NCI-H2081 treated with DMSO at 0.1 percent for 48 hours (cell line): ENCODE measurements at regions not wholly inside any gene's neighbourhood (a gene's known extent, or its start where the extent isn't known, plus 50 kb on each side); places are given as distances from the start of the nearest gene placed in this dataset.
"Not testable (repeated sequence)": the region's sequence is repeated elsewhere in the genome, so short reads cannot be mapped to it uniquely, and the experiment has no call there.

Experiments used
- DNase-seq: peaks from one replicate; lab custom pipeline; 2025; lab: John Stamatoyannopoulos, UW

DNA sequence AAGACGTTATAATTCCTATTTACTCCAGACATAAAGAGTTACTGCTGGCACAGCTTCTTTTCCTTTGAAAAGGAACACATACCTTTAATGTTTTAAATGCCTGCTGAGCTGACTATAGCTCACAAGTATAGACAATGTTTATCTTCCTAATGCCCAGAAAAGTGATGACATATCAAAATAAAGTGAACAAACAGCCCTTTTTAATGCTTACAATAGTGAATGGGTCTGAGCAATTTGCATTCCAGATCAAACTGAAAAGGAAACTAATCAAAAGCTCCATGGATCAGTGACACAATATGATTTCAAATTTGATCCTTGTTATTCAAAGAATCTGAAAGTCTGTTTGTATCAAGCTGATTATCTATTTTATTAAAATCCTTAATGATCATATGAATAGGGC is 233.6 kb upstream of the SEMA3E start:
- peak; percentile 10 for DNase-seq

DNA sequence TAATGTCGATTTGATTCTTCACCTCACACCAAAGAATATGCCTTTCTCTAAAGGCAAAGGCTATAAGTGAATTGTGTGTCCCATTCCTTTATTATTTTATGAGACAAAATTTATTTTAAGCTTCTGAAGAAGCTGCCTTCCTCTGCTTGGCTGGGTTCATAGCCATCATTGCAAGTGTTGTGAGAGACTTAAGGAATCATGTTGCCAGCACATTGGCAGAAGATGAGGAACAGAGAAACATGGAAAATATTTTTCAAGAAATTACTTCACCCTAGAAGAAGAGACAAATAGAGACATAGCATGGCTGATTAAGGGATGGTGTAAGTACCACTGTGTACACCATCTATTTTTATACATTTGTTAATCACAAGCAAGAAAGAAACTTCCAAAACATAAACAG is 230.1 kb upstream of the SEMA3E start:
- DNase-seq: no peak

DNA sequence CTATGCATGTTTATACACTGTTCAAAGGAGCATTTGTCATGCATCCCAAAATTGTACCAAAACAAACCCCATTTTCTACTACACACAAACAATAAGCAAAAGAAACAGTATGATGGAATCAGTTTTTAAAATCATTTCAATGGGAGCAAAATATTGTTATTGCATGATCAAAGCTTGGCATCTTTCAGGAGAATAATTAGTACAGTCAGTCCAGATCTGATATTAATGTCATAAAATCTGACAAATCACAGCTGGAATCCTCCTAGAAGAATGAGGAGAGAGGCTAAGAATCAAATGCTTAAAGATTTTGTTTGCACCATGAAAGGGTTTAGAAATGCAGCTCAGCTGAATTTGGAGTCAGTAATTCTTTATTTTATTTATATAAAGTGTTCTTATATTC is 229.7 kb upstream of the SEMA3E start:
- DNase-seq: no peak

- DNase-seq: no peak
Measured at GRCh38 chr7:83876593-83876992, 227.7 kb upstream of the SEMA3E start.

GRCh38 chr7:83873459-83873858 is 224.5 kb upstream of the SEMA3E start:
- no peak for DNase-seq

DNA sequence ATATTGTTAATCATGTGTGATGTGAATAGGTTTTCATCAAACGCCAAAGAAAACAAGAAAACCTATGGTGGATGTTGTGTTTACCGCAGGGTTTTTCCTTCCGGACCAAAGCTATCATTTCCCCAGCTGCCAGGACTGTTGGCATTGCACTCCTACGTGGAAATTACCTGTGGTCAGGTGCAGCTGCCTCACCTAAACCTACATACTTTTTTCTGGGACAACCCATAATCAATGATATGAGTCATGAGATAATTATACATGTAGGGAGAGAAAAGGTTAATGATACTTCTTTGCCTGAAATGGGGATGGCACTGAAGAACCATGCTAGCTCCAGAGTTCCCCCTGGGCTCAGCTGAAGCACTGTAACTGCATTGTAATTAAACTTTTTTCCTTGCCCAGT is 223.6 kb upstream of the SEMA3E start:
- DNase-seq: peak; percentile 43

GRCh38 chr7:83870515-83870914 is 221.6 kb upstream of the SEMA3E start:
- DNase-seq: no peak

GRCh38 chr7:83866582-83866981 is 217.6 kb upstream of the SEMA3E start:
- no peak for DNase-seq

DNA sequence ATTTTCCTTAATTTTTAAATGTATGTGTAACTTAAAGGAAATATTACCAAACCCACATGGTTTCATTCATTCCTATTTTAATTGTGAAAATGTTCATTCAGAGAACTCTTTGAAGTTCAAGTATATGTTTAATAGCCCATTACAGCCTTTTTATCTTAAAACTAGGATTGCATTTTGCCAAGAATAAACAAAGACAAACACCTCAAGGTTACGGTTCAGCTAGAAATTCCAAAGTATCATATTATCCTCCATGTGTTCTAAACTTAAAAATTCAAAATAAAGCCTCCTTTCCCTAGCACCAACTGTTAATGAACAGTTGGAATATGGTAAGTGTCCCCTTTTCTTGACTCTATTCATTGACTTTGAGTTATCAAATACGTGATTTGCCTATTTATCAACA is 215.6 kb upstream of the SEMA3E start:
- no peak for DNase-seq

DNA sequence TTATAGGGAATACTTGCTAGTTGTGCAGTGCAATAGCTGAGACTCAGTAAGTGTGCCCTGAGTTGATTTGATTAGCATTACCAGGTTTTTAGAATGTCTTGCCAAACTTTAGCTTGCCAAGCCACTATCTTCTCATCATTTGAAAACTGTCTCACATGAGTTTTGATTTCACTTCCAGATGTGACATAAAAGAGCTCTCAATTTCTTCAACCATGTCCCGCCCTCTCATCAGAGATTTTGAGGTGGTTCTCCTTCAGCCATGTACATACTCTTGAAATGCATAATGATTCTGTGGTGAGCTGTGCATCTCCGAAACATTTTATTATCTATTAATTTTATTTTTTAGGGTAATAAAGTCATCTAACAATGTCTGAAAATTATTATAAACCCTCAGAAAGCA is 215.0 kb upstream of the SEMA3E start:
- DNase-seq: no peak

- no peak for DNase-seq
Measured at GRCh38 chr7:83861876-83862275, 212.9 kb upstream of the SEMA3E start.

DNA sequence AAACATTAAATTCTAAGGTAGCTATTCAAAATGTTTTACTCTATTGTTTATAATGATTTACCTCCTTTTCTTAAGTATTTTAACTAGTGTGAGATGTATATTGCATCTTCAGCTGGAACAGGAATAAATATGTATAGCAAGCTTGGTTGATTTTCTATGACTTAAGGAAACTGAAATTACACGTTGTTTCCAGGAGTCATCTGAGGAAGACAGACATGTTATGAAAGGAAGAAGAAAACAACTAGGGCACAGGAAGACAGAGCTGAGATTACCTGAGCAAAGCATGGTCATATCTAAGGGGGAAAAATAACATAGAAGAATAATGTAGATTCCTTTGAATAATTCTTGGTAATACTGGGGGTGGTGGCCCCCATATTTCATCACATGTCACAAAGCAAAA is 210.9 kb upstream of the SEMA3E start:
- DNase-seq: no peak

- DNase-seq: no peak
Measured at GRCh38 chr7:83857691-83858090, 208.8 kb upstream of the SEMA3E start.

DNA sequence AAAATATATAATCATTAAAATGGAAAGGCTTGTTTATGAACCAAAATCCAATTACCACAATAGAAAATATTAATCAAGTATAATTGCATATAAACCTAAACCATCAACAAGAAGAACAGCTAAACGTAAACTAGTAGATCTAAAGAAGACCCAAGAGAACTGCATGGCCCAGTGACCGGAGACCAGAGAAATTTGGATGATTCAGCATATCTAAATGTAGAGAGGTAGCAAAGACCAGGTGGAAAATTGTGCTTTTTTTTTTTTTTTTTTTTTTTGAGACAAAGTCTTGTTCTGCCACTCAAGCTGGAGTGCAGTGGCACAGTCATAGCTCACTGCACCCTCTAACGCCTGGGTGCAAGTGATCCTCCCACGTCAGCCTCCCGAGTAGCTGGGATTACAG is 207.2 kb upstream of the SEMA3E start:
- no peak for DNase-seq

DNA sequence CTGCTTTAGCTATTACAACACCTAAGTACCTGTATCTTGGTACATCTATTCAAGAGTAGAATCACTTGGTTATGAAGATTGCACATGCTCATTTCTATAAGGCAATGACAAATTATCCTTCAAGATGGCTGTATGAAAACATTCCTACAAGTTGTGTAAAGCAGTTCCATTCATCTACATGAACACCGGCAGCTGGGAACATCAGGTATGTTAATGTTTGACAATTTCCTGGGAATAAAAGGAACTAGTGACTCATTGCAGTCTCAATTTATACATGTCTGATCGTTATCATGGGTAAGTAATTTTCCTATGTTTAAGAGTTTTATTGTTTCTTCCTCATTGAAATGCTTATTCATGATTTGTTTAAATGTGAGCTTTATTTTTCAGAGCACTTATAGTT is 203.2 kb upstream of the SEMA3E start:
- DNase-seq: no peak

DNA sequence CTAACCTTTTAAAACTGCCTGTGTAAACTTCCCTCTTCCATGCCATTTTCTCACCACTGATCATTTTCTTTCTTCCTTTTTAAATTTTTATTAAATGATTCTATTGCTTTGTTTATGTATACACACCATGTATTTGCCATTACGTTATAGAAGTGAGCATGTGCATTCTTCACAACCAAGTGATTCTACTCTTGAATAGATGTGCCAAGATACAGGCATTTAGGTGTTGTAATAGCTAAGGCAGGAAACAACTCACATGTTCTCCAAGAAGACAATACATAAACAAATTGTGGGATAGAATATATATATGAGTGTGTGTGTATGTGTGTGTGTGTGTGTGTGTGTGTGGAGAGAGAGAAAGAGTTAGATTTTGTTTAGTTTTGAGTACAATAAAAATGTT is 202.6 kb upstream of the SEMA3E start:
- no peak for DNase-seq

- DNase-seq: no peak
Measured at GRCh38 chr7:83850941-83851340, 202.0 kb upstream of the SEMA3E start.

- no peak for DNase-seq
Measured at GRCh38 chr7:83850125-83850524, 201.2 kb upstream of the SEMA3E start.

DNA sequence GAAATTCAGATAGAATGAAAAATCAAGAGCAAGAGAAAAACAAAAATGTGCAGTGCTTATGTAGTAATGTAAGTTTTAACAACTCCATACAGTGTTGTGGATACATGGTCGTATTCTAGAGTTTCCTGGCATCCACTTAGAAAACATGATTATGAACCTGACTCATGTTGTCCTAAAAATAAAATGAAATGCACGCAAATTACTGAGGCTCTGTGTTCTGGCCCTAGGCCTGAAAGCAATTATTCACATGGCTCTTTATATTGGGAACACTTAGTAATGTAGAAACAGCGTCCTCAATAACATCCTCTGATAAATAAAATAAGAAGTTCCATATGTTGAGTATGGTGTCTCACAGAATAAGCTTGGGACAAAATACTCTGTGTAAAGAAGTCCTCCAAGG is 200.2 kb upstream of the SEMA3E start:
- DNase-seq: no peak

DNA sequence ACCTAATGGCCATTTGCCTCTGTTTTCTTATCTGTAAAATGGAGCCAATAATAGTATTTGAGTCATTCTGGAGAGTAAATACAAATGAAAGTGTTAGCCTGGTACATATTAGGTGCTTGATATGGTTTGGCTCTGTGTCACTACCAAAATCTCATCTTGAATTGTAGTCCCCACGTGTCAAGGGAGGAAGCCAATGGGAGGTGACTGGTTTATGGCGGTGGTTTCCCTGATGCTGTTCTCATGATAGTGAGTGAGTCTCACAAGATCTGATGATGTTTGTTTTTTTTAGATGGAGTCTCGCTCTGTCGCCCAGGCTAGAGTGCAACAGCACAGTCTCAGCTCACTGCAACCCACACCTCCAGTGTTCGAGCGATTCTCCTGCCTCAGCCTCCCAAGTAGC is 194.0 kb upstream of the SEMA3E start:
- no peak for DNase-seq

DNA sequence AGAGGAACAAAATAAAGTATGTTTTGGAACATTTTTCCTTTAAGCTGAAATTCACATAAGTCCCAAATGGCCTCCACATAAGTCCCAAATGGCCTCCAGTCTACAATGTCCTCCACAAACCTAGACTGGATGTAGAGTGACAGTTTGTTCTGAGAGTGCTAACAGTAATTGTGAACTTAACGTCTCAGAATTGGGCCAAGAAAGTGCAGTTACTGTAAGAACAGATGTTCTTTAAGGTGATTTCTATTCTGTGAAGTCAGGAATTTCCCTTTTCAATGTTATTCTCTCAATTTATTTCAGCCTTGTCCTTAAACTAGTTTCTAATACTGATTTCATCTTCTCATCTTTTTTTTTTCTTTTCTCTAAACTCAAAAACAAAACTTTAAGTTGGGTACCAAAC is 188.7 kb upstream of the SEMA3E start:
- no peak for DNase-seq

DNA sequence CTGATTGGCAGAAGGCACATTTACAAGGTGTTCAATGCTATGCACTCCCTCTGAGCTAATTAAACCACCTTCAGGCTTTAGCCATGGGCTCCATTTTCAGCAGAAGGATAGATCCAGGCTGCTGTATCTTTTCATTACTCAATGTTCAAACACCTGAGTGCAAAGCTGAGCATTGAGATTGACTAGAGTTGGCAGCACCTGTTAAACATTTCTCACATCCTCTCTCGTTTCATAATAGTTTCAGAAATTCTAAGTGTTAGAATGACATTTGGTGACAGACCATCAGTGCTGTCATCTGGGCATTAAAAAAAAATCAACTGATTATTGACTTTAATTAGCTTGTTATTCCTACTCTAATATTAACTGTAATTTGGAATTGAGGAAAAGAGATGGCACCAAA is 187.1 kb upstream of the SEMA3E start:
- no peak for DNase-seq

GRCh38 chr7:83835424-83835823 is 186.5 kb upstream of the SEMA3E start:
- DNase-seq: no peak

GRCh38 chr7:83833721-83834120 is 184.8 kb upstream of the SEMA3E start:
- DNase-seq: not testable (repeated sequence)

DNA sequence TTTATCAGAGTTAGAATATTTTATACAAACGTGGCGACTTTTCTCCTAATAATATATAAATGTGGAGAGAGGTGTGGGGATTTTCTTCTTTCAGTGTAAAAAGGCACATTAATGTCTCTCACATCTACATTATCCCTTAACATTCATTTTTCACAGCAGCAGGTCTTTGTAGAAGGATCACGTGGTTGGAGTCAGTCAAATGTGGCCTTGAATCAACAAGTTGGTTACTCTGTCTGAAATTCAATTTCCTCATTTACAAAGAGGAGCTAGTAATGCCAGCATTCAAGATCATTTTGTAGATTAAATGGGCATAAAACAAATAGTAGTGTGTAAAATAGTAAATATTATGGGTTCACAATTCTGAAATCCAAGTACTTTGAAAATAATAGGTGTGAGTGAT is 183.1 kb upstream of the SEMA3E start:
- DNase-seq: no peak
